ENCODE measurements at regions not wholly inside any gene's neighbourhood (a gene's known extent, or its start where the extent isn't known, plus 50 kb on each side); places are given as distances from the start of the nearest gene placed in this dataset.

DNA sequence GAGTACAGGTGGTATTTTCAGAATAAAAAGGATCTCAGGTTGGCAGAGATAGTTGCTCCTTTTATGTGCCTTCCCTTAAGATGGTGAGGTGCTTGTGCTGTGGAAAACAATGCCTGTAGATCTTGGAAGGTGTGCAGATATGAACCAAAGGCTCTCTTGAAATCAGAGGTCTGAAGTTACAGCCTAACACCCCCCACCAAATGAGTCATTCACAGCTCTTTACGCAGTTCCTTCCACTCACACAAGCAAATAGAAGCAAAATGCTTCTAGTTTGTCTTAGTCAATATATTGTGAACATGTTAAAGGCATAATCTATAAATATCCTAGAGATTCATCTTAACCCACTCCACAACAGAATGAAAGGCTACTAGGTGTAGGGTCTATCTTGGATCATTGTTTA lies 128.9 kb upstream of the NR5A2 start:
- DNase-seq (ENCODE audit: low read depth): no peak
- TF ChIP-seq, protein P1, sequence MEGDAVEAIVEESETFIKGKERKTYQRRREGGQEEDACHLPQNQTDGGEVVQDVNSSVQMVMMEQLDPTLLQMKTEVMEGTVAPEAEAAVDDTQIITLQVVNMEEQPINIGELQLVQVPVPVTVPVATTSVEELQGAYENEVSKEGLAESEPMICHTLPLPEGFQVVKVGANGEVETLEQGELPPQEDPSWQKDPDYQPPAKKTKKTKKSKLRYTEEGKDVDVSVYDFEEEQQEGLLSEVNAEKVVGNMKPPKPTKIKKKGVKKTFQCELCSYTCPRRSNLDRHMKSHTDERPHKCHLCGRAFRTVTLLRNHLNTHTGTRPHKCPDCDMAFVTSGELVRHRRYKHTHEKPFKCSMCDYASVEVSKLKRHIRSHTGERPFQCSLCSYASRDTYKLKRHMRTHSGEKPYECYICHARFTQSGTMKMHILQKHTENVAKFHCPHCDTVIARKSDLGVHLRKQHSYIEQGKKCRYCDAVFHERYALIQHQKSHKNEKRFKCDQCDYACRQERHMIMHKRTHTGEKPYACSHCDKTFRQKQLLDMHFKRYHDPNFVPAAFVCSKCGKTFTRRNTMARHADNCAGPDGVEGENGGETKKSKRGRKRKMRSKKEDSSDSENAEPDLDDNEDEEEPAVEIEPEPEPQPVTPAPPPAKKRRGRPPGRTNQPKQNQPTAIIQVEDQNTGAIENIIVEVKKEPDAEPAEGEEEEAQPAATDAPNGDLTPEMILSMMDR (IDR thresholded peaks at IDR 0.05; ENCODE audit: insufficient read depth, low read depth, low read length, missing control alignments): no peak
- no peak overlapping the region for H3K4me3 ChIP-seq (ENCODE audit: low read depth, low read length)

GRCh38 chr1:199901341-199901740 lies 126.2 kb upstream of the NR5A2 start:
- DNase-seq (ENCODE audit: low read depth): no peak
- H3K4me3 ChIP-seq (ENCODE audit: low read depth, low read length): no peak overlapping the region
- TF ChIP-seq, protein P1 (IDR thresholded peaks at IDR 0.05; ENCODE audit: insufficient read depth, low read depth, low read length, missing control alignments): no peak

GRCh38 chr1:199907361-199907760 lies 120.1 kb upstream of the NR5A2 start:
- TF ChIP-seq, protein P1 (IDR thresholded peaks at IDR 0.05; ENCODE audit: insufficient read depth, low read depth, low read length, missing control alignments): no peak
- H3K4me3 ChIP-seq (ENCODE audit: low read depth, low read length): no peak overlapping the region
- no peak for DNase-seq (ENCODE audit: low read depth)

DNA sequence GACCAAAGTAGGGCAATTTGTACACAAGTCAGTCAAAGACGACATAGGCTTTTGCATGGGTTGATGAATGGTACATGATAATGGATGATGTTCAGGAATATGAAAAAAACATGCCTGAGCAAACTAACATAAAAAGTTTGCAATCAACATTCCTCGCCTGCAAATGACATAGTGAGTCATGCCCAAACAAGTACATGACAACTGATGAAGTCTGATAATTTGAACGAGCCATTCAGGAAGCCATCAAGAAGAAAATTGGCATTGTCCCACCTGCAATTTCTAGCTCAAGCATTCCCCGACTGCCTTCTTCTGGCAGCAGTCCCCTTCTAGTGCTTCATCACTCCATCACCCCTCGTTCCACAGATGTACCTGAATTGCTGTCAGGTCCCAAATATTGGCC lies 118.4 kb upstream of the NR5A2 start:
- no peak overlapping the region for H3K4me3 ChIP-seq (ENCODE audit: low read depth, low read length)
- no peak for DNase-seq (ENCODE audit: low read depth)
- TF ChIP-seq, protein P1 (IDR thresholded peaks at IDR 0.05; ENCODE audit: insufficient read depth, low read depth, low read length, missing control alignments): no peak

GRCh38 chr1:199913318-199913717 lies 114.2 kb upstream of the NR5A2 start:
- TF ChIP-seq, protein P1 (IDR thresholded peaks at IDR 0.05; ENCODE audit: insufficient read depth, low read depth, low read length, missing control alignments): no peak

DNA sequence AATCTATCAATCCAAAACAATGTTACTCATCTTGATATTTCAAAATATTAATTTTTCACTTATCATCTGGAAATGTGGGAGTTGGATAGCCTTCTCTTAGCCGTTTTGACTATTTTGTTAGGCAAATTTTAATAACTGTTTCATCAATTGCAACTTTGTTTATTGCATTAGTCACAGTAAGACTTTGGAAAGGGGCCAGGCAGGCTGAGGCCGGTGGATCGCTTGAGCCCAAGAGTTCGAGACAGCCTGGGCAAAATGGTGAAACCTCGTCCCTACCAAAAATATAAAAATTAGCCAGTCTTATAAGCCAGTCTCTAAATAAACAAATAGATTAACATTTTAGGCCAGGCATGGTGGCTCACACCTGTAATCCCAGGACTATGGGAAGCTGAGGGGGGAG lies 113.0 kb upstream of the NR5A2 start:
- no peak overlapping the region for H3K4me3 ChIP-seq (ENCODE audit: low read depth, low read length)
- TF ChIP-seq, protein P1 (IDR thresholded peaks at IDR 0.05; ENCODE audit: insufficient read depth, low read depth, low read length, missing control alignments): no peak
- DNase-seq (ENCODE audit: low read depth): no peak

More at GRCh38 chr1:199913318-199913717, 114.2 kb upstream of the NR5A2 start:
- no peak overlapping the region for H3K4me3 ChIP-seq (ENCODE audit: low read depth, low read length)
- no peak for DNase-seq (ENCODE audit: low read depth)

DNA sequence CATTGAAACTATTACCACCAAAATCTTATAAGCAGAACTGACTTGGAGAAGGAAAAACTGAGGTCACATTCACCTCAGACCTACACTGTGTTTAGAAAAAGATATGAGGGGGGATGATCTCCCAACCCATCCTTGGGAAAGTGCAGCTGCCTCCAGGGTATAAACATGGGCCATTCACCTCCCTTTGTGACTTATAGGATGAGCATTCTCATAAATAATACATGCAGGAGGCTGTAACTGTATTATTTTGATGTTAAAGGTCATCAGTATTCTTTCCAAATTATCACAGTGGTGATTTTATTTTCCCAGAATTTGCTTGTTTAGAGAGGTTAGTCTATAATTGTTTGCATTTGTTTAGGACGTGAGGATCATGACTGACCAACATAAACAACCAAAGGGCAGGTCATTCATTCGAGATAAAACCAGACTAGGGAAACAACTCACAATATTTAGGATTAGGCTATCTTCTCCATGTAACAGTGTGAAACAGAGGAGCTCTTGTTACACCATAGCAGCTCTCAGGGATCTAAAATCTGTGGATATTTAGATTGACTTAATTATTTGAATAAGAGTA lies 109.2 kb upstream of the NR5A2 start:
- H3K4me3 ChIP-seq (ENCODE audit: low read depth, low read length): no peak overlapping the region

More for the DNA sequence above, 109.2 kb upstream of the NR5A2 start:
- TF ChIP-seq, protein P1 (IDR thresholded peaks at IDR 0.05; ENCODE audit: insufficient read depth, low read depth, low read length, missing control alignments): no peak
- DNase-seq (ENCODE audit: low read depth): no peak

Measured in GM12865 (cell line).